GM21515 (cell line): ENCODE measurements at regions not wholly inside any gene's neighbourhood (a gene's known extent, or its start where the extent isn't known, plus 50 kb on each side); places are given as distances from the start of the nearest gene placed in this dataset.

Experiments used
- ATAC-seq: cut with Tn5 transposase; IDR thresholded peaks from one replicate; pipeline ENCODE4 v1.9.1; 2021; ENCODE audit not compliant: unreplicated experiment

GRCh38 chr19:27751044-27751391 lies 1461.9 kb downstream of the UQCRFS1 start:
- no peak for ATAC-seq

GRCh38 chr19:27750391-27751043 lies 1462.4 kb downstream of the UQCRFS1 start:
- ATAC-seq, result no peak

- no peak for ATAC-seq
Observed at GRCh38 chr19:27748551-27749152, 1464.3 kb downstream of the UQCRFS1 start.

- no peak for ATAC-seq
Observed at GRCh38 chr19:27746691-27747380, 1466.1 kb downstream of the UQCRFS1 start.

- no peak for ATAC-seq
Observed at GRCh38 chr19:27745978-27746542, 1466.9 kb downstream of the UQCRFS1 start.

- ATAC-seq, result no peak
Observed at GRCh38 chr19:27744926-27745768, 1467.8 kb downstream of the UQCRFS1 start.

- ATAC-seq, result no peak
Observed at GRCh38 chr19:27742041-27742440, 1470.9 kb downstream of the UQCRFS1 start.

GRCh38 chr19:27741236-27741635 lies 1471.7 kb downstream of the UQCRFS1 start:
- ATAC-seq, result no peak

- ATAC-seq, result no peak
Observed at GRCh38 chr19:27740396-27740795, 1472.6 kb downstream of the UQCRFS1 start.

- ATAC-seq, result no peak
Observed at GRCh38 chr19:27738569-27739193, 1474.3 kb downstream of the UQCRFS1 start.

- no peak for ATAC-seq
Observed at GRCh38 chr19:27736225-27736624, 1476.7 kb downstream of the UQCRFS1 start.

GRCh38 chr19:27735314-27735713 lies 1477.6 kb downstream of the UQCRFS1 start:
- no peak for ATAC-seq

GRCh38 chr19:27734496-27735220 lies 1478.3 kb downstream of the UQCRFS1 start:
- ATAC-seq, result no peak

- no peak for ATAC-seq
Observed at GRCh38 chr19:27733551-27734266, 1479.2 kb downstream of the UQCRFS1 start.

- no peak for ATAC-seq
Observed at GRCh38 chr19:27729332-27729731, 1483.6 kb downstream of the UQCRFS1 start.

- ATAC-seq, result no peak
Observed at GRCh38 chr19:27722625-27723024, 1490.3 kb downstream of the UQCRFS1 start.

- no peak for ATAC-seq
Observed at GRCh38 chr19:27720155-27720554, 1492.8 kb downstream of the UQCRFS1 start.

- no peak for ATAC-seq
Observed at GRCh38 chr19:27719034-27719433, 1493.9 kb downstream of the UQCRFS1 start.

GRCh38 chr19:27718234-27718633 lies 1494.7 kb downstream of the UQCRFS1 start:
- no peak for ATAC-seq
